ENCODE measurements at regions not wholly inside any gene's neighbourhood (a gene's known extent, or its start where the extent isn't known, plus 50 kb on each side); places are given as distances from the start of the nearest gene placed in this dataset.

DNA sequence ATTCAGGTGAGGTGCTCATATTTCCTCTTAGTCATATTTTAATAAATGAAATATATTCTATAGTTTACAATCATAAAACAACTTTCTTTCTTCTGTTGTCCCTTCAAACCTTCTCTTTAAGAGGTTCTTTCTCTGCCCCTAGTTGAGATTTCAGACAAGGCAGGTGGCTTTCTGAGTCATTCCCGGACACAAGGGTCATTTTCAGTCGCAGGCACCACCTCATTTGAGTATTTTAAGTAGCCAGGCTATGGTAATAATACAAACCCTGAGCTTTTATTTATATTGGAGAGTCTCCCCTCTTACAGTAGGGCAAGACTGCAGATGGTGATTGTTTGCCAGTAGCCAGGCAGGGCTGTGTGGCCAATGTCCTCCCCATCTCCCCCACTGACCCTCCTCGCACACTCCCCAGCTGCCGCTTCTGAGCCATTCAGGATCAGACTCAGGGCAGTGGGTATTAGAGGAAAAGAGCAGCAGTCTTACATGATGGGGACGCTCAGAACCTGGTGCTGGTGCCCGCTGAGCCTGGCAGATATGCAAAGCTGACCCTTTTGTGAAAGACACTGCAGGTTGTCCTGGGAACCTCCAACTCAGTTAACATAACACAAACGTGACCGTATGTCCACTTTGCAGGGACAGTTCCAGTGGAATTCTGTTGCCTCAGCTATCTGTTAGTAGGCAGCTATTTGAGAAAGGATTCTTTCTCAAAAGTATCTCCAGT lies 101.1 kb upstream of the BCL2L14 start:
- Histone ChIP-seq H3K27me3 (ENCODE audit: control insufficient read depth in 1 of 2, insufficient read depth in 2 of 2, low read length in 1 of 2) (no peaks in the 10 kb centered on the region), H3K4me3 (ENCODE audit: low read length in 2 of 2) (no peak overlapping the region), H3K9me3 (ENCODE audit: control insufficient read depth, low read length) (no peaks in the 10 kb centered on the region), H3K36me3 (ENCODE audit: control insufficient read depth in 1 of 2, insufficient read depth in 2 of 2, low read length in 1 of 2) (no peaks in the 10 kb centered on the region), H3K27ac (ENCODE audit: low read depth in 1 of 2, low read length in 2 of 2) (no peak overlapping the region), H3K4me1 (ENCODE audit: control insufficient read depth in 1 of 2, insufficient read depth in 2 of 2, low read length in 2 of 2) (no peaks in the 10 kb centered on the region)
- ATAC-seq (ENCODE audit: low FRiP score) (no peak), DNase-seq (no peak)
- WGBS, 2 donors = 65 to 66% methylated on average over 8 of the region's 8 CpGs
- intact Hi-C loops (cut with DNase I) = no loop called here

DNA sequence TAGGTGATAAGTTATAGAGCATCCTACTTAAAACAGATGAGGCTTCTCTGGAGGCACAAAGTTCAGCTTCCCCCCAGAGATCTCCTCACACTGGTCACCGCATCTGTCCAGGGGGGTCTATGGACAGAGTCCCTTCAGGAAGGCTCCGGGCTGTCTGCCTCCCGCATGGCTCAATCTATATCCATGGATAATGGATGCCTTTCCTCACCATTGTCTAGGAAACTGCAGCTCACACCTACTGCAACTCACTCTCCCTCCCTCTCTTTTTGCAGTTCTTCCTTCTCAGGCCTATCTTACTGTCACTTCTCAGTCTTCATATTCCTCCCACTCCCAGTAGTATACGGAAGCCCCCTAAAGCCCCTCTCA lies 100.6 kb upstream of the BCL2L14 start:
- WGBS, 2 donors = 78 to 86% methylated on average over 4 of the region's 4 CpGs

DNA sequence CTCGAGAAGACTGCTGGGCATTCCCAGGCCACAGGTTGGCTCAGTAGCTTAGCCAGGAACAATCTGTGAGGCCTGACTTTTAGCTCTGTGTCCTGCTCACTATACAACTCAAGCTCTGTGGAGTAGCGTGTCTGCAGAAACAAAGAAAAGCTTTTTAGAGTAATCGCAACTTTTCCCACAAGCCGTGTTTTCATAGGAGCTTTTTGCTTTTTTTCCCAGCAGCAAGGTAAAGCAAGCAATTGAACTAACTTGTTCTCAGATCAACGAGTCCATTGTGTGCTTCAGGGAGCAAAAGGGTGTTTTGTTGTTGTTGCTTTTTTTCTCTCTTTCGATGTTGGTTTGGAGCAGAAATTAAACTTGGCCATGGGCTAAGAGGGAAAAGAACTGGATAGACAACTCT lies 97.3 kb upstream of the BCL2L14 start:
- WGBS, 2 donors = 50 to 65% methylated on average over 6 of the region's 6 CpGs
- ATAC-seq (ENCODE audit: low FRiP score) (no peak), DNase-seq (no peak)
- no peaks in the 10 kb centered on the region for H3K4me1 ChIP-seq (ENCODE audit: control insufficient read depth in 1 of 2, insufficient read depth in 2 of 2, low read length in 2 of 2)
- H3K9me3 ChIP-seq (ENCODE audit: control insufficient read depth, low read length) = no peaks in the 10 kb centered on the region
- H3K27ac ChIP-seq (ENCODE audit: low read depth in 1 of 2, low read length in 2 of 2) = no peak overlapping the region
- H3K27me3 ChIP-seq (ENCODE audit: control insufficient read depth in 1 of 2, insufficient read depth in 2 of 2, low read length in 1 of 2) = no peaks in the 10 kb centered on the region
- H3K4me3 ChIP-seq (ENCODE audit: low read length in 2 of 2) = no peak overlapping the region
- intact Hi-C loops (cut with DNase I) = no loop called here
- H3K36me3 ChIP-seq (ENCODE audit: control insufficient read depth in 1 of 2, insufficient read depth in 2 of 2, low read length in 1 of 2) = no peaks in the 10 kb centered on the region

More for the DNA sequence above, 100.6 kb upstream of the BCL2L14 start:
- Histone ChIP-seq H3K4me1 (ENCODE audit: control insufficient read depth in 1 of 2, insufficient read depth in 2 of 2, low read length in 2 of 2) (no peaks in the 10 kb centered on the region), H3K4me3 (ENCODE audit: low read length in 2 of 2) (no peak overlapping the region), H3K27ac (ENCODE audit: low read depth in 1 of 2, low read length in 2 of 2) (no peak overlapping the region), H3K9me3 (ENCODE audit: control insufficient read depth, low read length) (no peaks in the 10 kb centered on the region), H3K36me3 (ENCODE audit: control insufficient read depth in 1 of 2, insufficient read depth in 2 of 2, low read length in 1 of 2) (no peaks in the 10 kb centered on the region), H3K27me3 (ENCODE audit: control insufficient read depth in 1 of 2, insufficient read depth in 2 of 2, low read length in 1 of 2) (no peaks in the 10 kb centered on the region)
- no peak for DNase-seq
- intact Hi-C loops (cut with DNase I) = no loop called here
- ATAC-seq (ENCODE audit: low FRiP score) = no peak

DNA sequence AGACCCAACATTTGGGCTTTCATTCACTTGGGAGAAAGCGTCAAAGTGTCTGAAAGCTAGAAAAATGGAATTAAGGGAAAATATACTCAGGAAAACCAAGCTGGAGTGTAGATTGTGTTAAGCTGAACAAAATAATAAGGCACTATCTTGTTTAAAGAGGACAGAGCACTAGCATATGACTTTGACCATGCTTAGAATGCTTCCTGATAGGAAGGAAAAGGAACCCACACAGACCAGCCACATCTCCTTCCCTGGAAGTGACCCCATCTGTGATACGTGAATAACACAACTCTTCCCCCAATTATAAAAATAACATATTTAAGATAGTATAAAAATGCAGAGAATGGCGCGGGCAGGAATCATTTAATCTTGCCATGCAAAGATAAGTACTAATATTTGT lies 94.7 kb upstream of the BCL2L14 start:
- 46 to 51% methylated on average over 4 of the region's 4 CpGs for WGBS, 2 donors
- Histone ChIP-seq H3K4me3 (ENCODE audit: low read length in 2 of 2) (no peak overlapping the region), H3K9me3 (ENCODE audit: control insufficient read depth, low read length) (no peaks in the 10 kb centered on the region)

DNA sequence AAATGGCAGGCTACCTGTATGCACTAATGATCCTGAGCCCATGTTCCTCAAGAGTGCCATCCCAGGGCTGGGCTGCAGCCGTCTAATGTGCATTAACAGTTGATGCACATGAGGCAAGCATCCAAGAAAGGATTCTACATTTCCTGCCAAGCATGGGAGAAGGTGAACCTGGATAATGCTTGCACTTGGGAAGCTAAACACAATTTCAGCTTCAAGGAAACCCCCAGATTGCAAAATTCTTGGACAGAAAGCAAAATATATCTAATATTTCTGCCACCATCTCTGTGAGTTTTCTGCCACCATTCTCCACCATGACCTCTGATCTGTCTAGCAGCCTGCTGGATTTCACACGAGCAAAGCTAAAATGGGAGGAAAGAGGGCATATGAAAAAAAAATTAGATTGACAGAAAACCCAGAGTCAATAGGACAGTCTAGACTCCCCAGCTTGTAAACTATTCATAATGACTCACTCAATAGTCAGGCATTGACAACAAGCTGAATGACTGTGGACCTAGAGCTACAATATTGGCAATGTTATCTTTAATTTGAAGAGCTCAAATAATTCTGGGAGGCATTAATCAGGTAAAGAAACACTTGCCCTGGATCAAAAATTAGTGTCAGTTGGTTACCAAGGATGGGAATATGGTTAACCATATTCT lies 91.9 kb upstream of the BCL2L14 start:
- no peak overlapping the region for H3K27ac ChIP-seq (ENCODE audit: low read depth in 1 of 2, low read length in 2 of 2)
- DNase-seq = no peak
- no peak for ATAC-seq (ENCODE audit: low FRiP score)
- WGBS, 2 donors = 79% methylated on average over 2 of the region's 2 CpGs
- no peaks in the 10 kb centered on the region for H3K9me3 ChIP-seq (ENCODE audit: control insufficient read depth, low read length)
- no peaks in the 10 kb centered on the region for H3K4me1 ChIP-seq (ENCODE audit: control insufficient read depth in 1 of 2, insufficient read depth in 2 of 2, low read length in 2 of 2)
- H3K27me3 ChIP-seq (ENCODE audit: control insufficient read depth in 1 of 2, insufficient read depth in 2 of 2, low read length in 1 of 2) = no peaks in the 10 kb centered on the region
- H3K36me3 ChIP-seq (ENCODE audit: control insufficient read depth in 1 of 2, insufficient read depth in 2 of 2, low read length in 1 of 2) = no peaks in the 10 kb centered on the region
- intact Hi-C loops (cut with DNase I) = no loop called here
- H3K4me3 ChIP-seq (ENCODE audit: low read length in 2 of 2) = no peak overlapping the region

More for the DNA sequence above, 94.7 kb upstream of the BCL2L14 start:
- Histone ChIP-seq H3K27ac (ENCODE audit: low read depth in 1 of 2, low read length in 2 of 2) (no peak overlapping the region), H3K36me3 (ENCODE audit: control insufficient read depth in 1 of 2, insufficient read depth in 2 of 2, low read length in 1 of 2) (no peaks in the 10 kb centered on the region), H3K27me3 (ENCODE audit: control insufficient read depth in 1 of 2, insufficient read depth in 2 of 2, low read length in 1 of 2) (no peaks in the 10 kb centered on the region), H3K4me1 (ENCODE audit: control insufficient read depth in 1 of 2, insufficient read depth in 2 of 2, low read length in 2 of 2) (no peaks in the 10 kb centered on the region)
- no peak for DNase-seq
- intact Hi-C loops (cut with DNase I) = no loop called here
- ATAC-seq (ENCODE audit: low FRiP score) = no peak

DNA sequence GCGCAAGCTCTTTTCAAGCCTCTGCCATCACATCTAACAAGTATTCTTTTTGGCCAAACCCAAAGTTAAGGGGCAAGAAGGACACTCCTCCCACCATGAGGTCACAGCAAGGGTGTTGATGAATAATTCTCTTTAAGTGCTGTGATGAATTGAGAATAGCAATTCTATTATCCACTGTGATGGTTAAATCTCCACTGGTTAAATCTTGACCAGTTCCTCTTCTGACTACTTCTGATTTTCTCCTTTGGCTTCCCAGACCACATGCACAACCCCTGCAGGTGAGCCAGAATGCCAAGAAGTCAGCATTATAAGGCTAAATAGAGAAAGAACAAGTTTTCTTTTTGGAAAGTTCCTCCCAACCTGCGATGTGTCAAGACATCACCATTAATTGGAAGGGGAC lies 90.6 kb upstream of the BCL2L14 start:
- H3K27ac ChIP-seq (ENCODE audit: low read depth in 1 of 2, low read length in 2 of 2) = no peak overlapping the region
- no peaks in the 10 kb centered on the region for H3K27me3 ChIP-seq (ENCODE audit: control insufficient read depth in 1 of 2, insufficient read depth in 2 of 2, low read length in 1 of 2)
- no peak overlapping the region for H3K4me3 ChIP-seq (ENCODE audit: low read length in 2 of 2)
- DNase-seq (no peak), ATAC-seq (ENCODE audit: low FRiP score) (no peak)
- no peaks in the 10 kb centered on the region for H3K4me1 ChIP-seq (ENCODE audit: control insufficient read depth in 1 of 2, insufficient read depth in 2 of 2, low read length in 2 of 2)
- H3K36me3 ChIP-seq (ENCODE audit: control insufficient read depth in 1 of 2, insufficient read depth in 2 of 2, low read length in 1 of 2) = no peaks in the 10 kb centered on the region
- H3K9me3 ChIP-seq (ENCODE audit: control insufficient read depth, low read length) = no peaks in the 10 kb centered on the region
- WGBS, 2 donors = 91 to 97% methylated on average over 2 of the region's 2 CpGs
- intact Hi-C loops (cut with DNase I) = no loop called here

DNA sequence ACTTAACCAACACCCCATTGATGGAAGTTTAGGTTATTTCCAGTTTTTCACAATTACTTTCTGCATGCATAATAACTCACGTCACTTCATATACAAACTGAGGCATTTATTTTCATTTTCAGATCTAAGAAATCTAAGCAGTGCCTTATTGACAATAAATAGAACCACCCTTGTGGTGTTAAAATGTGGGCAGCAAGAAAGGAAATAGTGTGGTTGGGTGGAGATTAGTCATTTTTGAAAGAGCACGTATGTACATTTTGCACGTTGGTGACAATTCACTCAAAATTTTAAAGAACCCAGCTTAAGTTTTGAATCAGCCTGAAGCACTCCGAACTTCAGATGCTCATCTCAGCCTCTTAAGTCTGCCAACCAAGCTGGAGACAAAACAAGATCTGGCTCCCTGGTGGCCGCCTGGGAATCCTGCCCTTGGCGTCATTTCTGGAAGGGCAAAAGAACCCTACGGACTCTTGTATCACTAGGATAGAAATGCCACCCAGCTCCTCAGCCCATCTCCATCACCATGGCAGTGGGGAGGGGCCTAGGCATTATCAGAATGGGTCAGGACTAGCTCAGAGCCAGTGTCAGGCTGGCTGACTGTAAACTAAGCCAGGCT lies 89.5 kb upstream of the BCL2L14 start:
- Histone ChIP-seq H3K27ac (ENCODE audit: low read depth in 1 of 2, low read length in 2 of 2) (no peak overlapping the region), H3K4me1 (ENCODE audit: control insufficient read depth in 1 of 2, insufficient read depth in 2 of 2, low read length in 2 of 2) (no peaks in the 10 kb centered on the region), H3K36me3 (ENCODE audit: control insufficient read depth in 1 of 2, insufficient read depth in 2 of 2, low read length in 1 of 2) (no peaks in the 10 kb centered on the region), H3K4me3 (ENCODE audit: low read length in 2 of 2) (no peak overlapping the region), H3K9me3 (ENCODE audit: control insufficient read depth, low read length) (no peaks in the 10 kb centered on the region), H3K27me3 (ENCODE audit: control insufficient read depth in 1 of 2, insufficient read depth in 2 of 2, low read length in 1 of 2) (no peaks in the 10 kb centered on the region)
- intact Hi-C loops (cut with DNase I) = no loop called here
- 22 to 51% methylated on average over 7 of the region's 7 CpGs for WGBS, 2 donors
- no peak for DNase-seq
- ATAC-seq (ENCODE audit: low FRiP score) = peak; percentile 44

DNA sequence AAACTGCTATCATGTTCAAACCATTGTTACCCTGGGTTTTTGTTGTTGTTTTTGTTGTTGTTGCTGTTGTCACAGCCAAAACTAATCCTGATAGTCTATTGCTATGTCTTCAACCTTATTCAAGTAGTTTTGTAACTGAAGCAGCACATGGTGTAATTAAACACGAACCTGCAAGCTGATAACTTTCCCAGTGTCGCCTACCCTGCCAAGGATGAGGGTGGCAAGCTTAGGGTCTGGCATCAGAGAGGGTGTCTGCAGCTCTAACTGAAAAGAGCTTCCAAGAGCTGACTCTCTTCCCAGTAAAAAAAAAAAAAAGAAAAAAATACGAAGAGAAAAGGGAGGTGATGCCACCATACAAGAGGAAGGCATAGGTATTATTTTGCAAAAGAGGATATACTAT lies 86.3 kb upstream of the BCL2L14 start:
- DNase-seq = no peak
- no peaks in the 10 kb centered on the region for H3K27me3 ChIP-seq (ENCODE audit: control insufficient read depth in 1 of 2, insufficient read depth in 2 of 2, low read length in 1 of 2)
- H3K4me3 ChIP-seq (ENCODE audit: low read length in 2 of 2) = no peak overlapping the region
- no peaks in the 10 kb centered on the region for H3K36me3 ChIP-seq (ENCODE audit: control insufficient read depth in 1 of 2, insufficient read depth in 2 of 2, low read length in 1 of 2)
- WGBS, 2 donors = 91 to 92% methylated on average over 3 of the region's 3 CpGs
- intact Hi-C loops (cut with DNase I) = no loop called here
- no peak overlapping the region for H3K27ac ChIP-seq (ENCODE audit: low read depth in 1 of 2, low read length in 2 of 2)
- no peaks in the 10 kb centered on the region for H3K9me3 ChIP-seq (ENCODE audit: control insufficient read depth, low read length)
- no peaks in the 10 kb centered on the region for H3K4me1 ChIP-seq (ENCODE audit: control insufficient read depth in 1 of 2, insufficient read depth in 2 of 2, low read length in 2 of 2)
- ATAC-seq (ENCODE audit: low FRiP score) = no peak

DNA sequence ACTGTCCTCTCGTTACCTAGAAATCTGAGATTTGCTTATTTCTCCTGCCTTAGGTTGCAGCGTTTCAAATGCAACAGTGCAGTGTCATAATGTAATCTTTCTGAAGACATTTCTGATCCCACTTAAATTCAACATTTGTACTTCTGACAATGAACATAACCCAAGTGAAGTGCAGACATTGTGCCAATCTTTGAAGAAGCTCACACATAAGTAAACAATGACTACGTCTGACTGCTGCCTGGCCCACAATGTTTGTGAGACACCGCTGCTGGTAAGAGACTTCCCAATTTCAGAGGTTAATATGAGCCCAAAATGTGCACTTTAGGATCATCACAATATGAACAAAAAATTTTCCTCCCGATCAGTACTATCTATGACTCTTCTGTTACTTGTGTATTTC lies 84.6 kb upstream of the BCL2L14 start:
- no peak overlapping the region for H3K4me3 ChIP-seq (ENCODE audit: low read length in 2 of 2)
- H3K27me3 ChIP-seq (ENCODE audit: control insufficient read depth in 1 of 2, insufficient read depth in 2 of 2, low read length in 1 of 2) = no peaks in the 10 kb centered on the region
- ATAC-seq (ENCODE audit: low FRiP score) (no peak), DNase-seq (no peak)
- intact Hi-C loops (cut with DNase I) = no loop called here
- H3K27ac ChIP-seq (ENCODE audit: low read depth in 1 of 2, low read length in 2 of 2) = no peak overlapping the region
- H3K4me1 ChIP-seq (ENCODE audit: control insufficient read depth in 1 of 2, insufficient read depth in 2 of 2, low read length in 2 of 2) = no peaks in the 10 kb centered on the region
- no peaks in the 10 kb centered on the region for H3K36me3 ChIP-seq (ENCODE audit: control insufficient read depth in 1 of 2, insufficient read depth in 2 of 2, low read length in 1 of 2)
- no peaks in the 10 kb centered on the region for H3K9me3 ChIP-seq (ENCODE audit: control insufficient read depth, low read length)
- WGBS, 2 donors = 90 to 91% methylated on average over 5 of the region's 5 CpGs

All from aorta (tissue), 5 donors.